NCI-H2171 (cell line): ENCODE measurements at regions not wholly inside any gene's neighbourhood (a gene's known extent, or its start where the extent isn't known, plus 50 kb on each side); places are given as distances from the start of the nearest gene placed in this dataset.
"Not testable (repeated sequence)": the region's sequence is repeated elsewhere in the genome, so short reads cannot be mapped to it uniquely, and the experiment has no call there.

ENCODE experiments used
- DNase-seq: peaks from one replicate; lab custom pipeline; 2025; lab: John Stamatoyannopoulos, UW

DNA sequence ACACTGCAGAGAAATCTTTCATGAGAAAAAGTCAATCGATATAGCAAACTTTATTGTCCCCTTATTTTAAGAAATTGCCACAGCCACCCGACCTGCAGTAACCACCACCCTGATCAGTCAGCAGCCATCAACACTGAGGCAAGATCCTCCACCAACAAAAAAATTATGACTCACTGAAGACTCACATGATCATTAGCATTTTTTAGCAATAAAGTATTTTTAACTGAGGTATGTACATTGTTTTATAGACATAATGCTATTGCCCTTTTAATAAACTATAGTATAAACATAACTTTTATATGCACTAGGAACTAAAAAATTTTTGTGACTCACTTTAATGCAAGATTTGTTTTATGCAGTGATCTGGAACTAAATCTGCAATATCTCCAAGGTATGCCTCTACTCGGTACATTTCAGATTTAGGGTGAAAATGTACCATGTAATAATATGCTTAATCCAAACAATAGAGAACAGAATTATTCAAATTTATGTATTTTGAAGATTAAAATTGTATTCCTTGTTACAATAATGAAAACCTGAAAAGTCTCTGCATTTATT, 79.2 kb upstream of the CEP126 start:
- no peak for DNase-seq

DNA sequence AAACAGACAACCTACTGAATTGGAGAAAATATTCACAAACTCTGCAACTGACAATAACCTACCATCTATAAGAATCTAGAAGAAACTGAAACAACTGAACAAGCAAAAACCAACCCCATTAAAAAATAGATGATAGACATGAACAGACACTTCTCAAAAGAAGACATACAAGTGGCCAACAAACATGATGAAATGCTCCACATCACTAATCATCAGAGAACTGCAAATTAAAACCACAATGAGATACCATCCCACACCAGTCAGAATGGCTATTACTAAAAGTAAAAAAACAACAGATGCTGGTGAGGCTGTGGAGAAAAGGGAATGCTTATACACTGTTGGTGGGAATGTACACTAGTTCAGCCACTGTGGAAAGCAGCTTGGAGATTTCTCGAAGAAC, 84.3 kb upstream of the CEP126 start:
- DNase-seq: not testable (repeated sequence)

DNA sequence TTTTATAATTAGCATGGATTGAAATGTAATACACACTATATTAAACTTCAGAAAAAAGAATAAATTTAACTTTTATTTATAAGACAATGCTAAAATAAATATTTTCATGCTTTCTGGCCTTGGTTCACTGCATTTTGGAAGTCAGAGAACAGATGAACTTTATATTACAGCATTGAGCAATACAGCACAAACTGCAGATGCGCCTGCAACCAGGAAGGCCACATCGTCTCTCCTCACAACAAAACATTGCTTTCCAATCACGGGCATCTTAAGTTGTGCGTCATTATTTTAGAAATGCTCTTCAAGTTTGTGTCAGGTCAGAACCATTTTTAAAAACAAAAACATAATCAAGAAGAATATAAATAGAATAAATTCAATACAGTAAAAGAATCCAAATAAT, 89.3 kb upstream of the CEP126 start:
- no peak for DNase-seq

DNA sequence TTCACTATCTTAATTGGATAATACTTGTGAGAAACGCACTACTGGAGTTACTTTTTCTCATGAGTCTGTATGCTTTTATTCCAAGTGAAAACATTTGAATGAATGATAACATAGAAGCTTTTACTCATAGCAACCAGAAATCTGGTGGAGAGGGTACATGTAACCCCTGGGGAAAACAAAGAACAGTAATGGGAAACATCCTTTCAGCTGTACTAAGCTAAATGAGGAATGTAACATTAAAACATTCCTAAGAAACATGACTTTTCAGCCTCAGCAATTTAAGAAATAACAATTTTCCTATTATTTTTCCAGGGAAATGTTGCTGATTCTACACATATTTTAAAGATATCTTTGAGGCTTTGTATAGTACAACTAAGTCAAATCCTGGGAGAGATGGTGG, 97.2 kb upstream of the CEP126 start:
- no peak for DNase-seq

DNA sequence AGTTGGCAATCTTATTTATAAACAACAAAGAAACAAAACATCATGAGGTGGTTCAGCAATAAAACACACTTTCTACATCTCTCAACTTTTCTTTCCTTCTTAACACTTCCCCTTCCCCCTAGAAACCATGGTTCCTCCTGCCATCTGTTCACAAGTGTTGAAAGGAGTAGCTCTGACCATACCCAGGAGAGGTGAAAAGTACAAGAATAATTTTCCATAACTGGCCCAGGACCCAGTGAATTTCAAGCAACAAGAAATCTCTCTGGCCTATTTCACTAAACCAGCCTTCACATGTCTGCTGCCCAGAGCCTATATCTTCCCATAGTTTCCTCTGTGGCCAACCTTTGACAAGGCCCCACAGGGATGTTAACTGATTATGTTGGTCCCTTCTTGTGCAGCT, 98.2 kb upstream of the CEP126 start:
- no peak for DNase-seq

DNA sequence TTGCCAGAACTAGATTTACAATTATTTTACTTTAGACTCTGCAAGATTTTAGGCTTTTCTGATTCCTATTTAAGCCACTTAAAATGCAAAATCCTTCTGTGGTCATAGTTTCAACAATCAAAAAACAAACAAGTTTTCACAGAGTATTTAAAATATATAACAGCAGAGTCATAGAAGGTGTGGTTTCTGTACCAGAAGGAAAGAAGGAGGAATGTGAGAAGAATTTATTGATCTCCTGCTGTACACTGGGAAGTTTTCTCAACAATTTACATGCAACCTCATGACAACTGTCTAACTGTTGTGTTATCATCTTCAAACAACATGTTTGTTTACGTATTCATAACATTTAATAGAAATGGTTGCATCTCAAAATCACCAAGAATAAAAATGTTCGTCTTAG, 102.3 kb upstream of the CEP126 start:
- DNase-seq: no peak

DNA sequence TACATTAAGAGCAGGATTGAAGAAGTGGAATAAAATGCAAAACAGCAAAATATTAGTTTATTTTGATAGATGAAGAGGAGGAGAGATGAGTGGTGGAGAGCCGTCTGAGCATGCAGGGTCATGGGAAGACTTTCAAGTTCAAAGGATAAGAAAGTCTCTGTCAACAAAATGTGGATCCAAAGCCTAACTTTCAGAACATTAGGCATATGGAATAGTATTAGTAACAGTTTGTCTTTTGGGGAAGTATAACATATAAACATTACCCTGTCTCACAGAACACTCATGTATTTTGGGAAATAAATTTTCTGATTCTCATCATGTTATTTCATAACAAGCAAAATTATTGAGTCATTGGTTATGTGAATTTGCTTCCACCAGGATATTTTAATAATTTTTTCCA, 104.3 kb upstream of the CEP126 start:
- no peak for DNase-seq

DNA sequence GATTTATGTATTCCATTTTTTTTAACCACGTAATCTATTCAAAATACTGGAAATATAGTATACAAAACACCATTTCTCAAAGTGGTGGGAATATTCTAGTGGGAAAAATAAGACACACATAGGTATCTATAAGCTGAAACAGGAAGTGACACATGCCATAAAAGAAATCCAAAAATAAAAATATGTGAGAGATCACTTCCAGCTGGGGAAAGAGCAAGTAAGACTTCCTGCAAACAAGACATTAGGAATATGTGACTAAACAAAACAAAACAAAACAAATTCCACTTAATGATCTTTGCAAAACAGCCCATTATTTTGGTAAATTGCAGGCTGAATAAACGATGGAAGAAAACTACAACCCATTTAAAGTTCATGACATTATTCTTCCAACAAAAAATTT, 107.3 kb upstream of the CEP126 start:
- no peak for DNase-seq

DNA sequence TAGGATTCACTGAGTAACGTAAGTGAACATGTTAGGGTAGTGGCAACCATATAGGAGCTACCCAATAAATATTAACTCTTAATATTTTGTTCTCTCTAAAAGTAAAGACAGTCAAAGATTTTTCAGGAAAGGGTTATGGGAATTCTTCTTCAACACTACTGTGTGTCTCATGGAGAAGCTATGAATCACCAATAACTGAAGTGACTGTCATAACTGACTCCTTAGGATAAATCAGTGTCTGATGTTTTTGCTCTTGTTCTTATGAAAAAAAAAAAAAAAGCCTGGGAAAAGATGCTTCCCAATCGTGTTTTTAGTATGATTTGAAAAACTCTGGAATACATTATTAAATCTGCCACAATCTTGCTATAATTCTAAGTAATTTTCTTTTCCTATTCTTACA, 111.2 kb upstream of the CEP126 start:
- DNase-seq: no peak

DNA sequence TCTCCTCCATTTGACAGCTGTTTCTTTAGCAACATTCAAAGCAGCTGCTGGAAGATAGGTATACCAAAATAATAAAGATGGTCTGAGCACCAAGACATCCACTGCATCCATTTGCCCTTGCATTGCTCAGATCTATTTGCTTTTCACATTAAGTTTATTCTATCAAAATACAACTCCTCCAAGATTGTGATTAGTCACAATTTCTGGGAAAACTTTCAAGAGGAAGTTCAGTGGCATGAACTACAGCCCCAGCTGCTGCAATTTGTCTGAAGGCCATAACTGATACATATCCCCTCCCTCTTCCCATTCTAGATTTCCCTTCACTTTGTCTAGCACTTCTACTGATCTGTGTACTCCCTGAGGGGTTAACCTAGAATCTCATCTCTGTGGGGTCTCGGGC, 117.5 kb upstream of the CEP126 start:
- no peak for DNase-seq

DNA sequence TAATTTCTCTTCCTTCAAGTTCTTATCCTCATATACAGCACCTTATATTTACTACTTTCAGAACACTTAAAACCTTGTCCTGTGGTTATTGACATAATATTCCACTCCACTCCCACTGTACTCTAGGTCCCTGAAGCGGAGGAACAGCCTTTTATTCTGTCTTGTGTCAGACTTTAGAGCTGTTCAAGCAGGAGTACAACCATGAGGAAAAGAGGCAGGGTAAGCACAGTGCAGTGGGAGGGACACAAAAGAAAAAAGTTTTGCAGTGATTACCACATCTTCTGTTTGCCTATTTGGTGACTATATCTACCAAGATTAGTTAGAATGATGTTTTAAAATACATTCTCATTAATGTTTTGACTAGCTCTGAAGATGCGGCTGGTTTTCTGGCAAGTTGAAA, 122.0 kb upstream of the CEP126 start:
- DNase-seq: no peak

DNA sequence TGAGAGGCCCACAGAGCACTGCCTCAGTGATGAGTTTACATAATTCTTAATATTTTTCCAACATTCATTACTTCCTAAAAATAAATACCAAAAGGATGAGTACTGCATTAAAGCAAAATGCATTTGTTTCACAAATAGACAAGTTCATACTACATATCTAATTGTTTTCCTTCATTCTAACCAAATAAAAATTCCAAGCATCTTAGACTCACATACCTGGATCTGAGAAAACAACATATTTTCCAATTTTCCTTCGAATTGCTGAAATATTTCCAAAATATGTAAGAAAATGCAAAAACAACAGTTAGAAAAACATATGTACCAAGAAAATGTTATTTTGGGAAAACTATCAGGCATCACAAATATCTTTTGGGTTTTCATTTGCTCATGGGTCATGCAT, 127.9 kb upstream of the CEP126 start:
- no peak for DNase-seq

DNA sequence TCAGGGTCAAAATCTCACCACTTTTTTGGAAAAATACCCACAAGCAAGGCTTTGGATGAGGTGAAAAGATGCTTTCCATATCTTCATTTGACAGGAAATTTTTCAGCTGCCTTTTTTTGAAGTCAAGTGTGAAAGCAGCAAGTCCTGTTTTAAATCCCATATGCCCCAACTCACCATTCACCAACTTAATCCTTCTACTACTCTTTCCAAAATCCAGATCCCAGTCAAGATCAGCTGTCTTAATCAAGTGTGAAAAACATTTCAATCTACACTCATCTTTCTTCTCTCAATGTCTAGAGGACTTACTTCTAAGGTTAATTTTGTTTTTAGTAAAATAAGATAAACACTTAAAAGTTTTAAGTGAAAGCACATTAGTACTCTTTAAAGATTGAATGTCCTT, 128.4 kb upstream of the CEP126 start:
- DNase-seq: no peak

DNA sequence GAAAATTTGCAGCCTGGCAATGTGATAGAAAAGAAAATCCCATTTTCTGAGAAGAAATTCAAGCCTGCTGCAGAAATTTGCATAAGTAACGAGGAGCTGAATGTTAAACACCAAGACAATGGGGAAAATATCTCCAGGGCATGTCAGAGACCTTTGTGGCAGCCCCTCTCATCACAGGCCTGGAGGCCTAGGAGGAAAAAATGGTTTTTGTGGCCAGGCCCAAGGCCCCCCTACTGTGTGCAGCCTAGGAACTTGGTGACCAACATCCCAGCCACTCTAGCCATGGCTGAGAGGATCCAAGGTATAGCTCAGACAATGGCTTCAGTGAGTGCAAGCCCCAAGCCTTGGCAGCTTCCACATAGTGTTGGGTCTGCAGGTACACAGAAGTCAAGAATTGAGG, 135.6 kb upstream of the CEP126 start:
- not testable (repeated sequence) for DNase-seq

DNA sequence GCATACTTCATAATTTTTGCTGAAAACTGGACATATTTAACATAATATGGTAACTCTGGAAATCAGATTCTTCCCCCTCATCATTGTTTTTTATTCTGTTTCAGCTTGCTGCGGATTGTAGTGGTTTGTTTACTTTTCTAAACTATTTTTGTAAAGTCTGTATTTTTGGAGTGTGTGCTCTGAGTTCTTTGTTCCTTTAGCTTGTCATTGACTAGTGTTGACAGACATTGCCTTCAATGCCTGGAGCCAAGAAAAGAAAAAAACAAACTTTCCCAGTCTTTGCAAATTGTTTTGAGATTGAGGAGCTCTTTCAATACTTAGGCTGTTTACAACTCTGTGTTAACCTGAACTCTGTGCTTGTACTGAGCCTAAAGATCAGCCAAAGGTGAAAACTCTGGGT, 137.3 kb upstream of the CEP126 start:
- no peak for DNase-seq

DNA sequence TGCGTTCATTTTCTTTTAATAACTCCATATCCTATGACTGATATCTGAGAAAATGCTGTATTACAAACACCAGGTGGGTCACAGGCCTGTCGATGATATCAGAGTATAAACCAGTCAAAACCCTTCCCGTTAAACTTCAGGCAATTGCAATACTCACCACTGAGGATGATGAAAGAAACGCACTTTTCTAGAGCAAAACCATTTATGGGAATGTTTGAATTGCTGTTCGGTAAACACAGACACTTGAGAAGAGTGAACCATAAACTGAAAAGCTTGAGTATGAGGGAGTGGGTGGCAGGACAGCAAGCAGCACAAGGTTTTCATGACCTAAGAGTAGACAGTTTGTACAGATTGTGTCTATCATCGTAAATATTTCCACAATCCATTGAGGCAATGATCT, 139.8 kb upstream of the CEP126 start:
- DNase-seq: no peak

DNA sequence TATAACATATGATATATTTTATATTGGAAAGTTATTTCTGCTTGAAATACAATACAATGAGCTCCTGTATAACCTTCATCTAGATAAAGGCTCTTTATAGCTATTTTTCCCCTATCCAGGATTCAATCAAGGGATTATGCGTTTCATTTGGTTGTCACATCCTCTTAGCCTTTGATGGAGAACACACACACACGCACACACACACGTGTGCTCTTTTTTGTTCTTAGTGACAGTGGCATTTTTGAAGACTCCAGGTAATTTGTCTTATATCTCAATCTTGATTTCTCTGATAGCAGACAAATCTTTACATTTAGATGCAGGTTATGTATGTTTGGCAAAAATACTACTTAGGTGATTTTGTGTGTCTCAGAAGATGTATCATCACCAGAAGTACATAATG, 144.2 kb upstream of the CEP126 start:
- DNase-seq: no peak

DNA sequence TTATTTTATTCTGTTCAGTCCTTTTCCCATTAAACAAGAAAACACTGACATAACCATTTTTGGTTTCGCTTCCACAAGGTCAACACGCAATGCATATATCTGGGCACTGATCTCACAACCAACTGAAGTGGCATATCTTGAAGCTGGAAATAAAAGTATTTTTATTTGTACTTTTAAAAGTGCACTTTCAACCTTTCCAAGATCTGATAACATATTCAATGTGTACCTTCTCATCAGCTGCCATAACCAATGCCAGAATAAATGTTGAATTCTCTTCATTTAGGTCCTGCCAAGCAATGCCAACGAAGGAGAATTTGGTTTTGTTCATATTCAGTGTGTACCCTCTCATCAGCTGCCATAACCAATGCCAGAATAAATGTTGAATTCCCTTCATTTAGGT, 148.9 kb upstream of the CEP126 start:
- DNase-seq: no peak

DNA sequence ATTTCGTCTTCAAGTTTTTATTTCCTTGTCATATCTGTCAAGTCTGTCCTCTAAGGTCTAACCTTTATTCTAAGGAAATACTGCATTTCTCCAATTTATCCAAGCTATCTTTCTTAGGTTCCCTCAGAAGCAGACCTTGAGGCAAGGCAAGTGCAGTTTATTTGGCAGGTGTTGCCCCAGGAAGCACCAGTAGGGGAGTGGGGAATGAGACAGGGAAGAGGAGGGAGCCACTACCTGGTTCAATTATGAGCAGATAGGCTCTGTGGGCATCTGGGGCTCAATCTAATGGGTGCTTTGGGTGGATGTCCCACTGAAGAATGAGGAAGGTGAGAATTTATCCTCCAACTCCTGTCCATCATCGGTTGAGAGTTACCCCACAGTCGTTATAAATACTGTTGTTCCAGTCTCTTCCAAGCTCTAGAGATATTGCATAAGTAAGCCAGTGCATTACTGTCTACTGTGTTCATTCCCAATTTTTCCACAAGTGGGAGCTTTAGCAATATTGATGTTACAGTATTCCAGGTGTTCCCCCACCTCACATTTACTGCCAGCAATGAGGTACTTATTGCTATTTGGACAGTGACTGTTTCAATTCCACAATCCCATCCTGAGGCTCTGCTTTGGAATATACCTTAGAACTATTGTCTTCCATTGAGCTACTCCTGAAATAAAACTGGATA, 154.9 kb upstream of the CEP126 start:
- no peak for DNase-seq

DNA sequence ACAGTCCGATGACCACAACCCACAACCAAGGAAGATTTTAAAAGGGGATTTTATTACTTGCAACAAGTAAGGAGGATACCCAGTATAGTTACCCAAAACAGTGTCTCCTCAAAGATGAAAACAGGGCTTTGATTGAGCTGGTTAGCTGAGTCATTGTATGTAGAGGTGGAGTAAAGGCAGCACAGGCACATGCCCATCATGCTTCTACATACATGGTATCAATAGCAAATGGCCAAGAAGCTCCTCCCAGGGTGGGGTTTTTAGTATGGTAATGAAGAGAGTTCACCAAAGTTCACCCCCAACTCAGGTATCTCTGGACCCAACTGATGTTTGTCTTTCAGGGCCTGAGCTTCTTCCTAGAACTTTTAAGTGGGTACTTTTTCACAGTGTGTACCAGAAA, 157.1 kb upstream of the CEP126 start:
- DNase-seq: no peak

DNA sequence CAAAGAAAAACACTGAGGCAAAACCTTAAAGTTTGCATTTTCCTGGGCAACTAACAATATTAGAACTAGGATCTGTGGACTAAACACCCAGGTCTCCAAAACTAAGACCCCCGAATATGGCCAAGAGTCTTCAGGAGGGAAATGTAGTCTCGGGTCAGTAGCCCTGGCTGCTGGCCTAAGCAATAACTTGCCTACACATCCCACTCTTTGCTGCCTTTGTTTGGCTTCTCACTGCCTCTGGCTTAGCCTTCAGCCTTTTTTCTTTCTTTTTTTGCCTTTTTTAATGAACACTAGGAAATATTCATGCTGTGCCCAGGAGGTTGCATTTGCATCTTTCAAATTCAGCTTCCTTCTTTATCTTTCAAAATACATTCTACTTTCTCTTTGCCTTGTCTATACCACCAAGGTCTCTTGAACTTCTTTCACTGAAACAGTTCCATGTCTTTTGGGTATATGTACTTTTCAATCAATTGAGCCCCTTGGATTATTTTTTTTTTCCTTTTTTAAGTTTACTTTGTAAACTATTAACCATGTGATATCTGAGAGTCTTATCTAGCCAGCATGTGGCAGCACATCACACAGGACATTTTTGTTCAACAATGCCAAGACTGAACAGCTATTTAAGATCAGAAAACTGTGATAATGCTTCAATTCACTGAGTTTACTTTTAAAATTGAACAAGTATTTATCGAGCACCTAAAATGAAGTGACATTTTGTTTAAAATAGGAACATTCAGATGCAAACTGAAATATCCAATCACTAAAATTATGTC, 165.0 kb upstream of the TRPC6 start:
- no peak for DNase-seq

DNA sequence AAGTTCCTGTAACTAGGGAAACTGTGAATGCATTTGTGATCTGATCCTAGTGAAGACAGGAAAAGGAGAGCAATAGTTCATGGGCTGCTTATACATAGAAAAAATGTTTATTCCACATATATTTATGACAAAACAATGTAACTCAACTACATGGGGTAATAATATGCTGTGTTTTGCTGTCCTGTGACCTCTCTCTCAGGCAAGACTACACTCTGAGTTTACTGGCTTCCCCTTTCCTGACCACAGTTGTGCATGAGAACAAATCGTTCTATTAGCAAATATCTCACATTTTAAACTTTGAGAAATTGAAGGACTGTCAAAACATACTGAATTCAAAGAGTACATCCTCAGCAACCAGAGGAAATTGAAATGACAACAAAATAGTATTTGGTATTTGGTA, 161.9 kb upstream of the TRPC6 start:
- no peak for DNase-seq

DNA sequence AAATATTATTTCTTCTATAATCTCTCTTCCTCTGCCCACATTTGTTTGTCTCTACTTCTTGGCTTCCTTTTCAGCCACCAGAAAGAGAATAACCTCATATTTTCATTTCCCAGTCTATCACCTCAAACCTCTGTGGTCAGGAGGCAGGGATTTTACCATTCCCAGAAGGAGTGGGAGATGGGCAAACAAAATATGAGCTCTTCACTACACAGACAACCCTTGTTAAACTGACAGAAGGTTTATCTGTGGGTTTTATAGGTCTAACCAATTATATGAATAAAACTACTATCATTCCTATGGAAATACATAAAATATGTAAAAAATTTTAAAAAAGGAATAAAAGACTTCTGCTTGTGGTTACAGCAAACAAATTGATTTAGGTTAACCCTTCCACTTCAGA, 160.0 kb upstream of the TRPC6 start:
- no peak for DNase-seq
